PC-9 (cell line): ENCODE measurements at regions not wholly inside any gene's neighbourhood (a gene's known extent, or its start where the extent isn't known, plus 50 kb on each side); places are given as distances from the start of the nearest gene placed in this dataset.

ENCODE experiments used
- BruUV-seq: library from RNA; stranded (reverse); fragments of 400-500 nt; replicated peaks from 2 replicates; lab custom pipeline; 2021; lab: Mats Ljungman, UMichigan
- CTCF ChIA-PET: fragments of 300-600 bp; sonication (Branson Sonifier 250); formaldehyde crosslinking; loops from one replicate; lab custom pipeline; 2022; ENCODE audit warnings: antibody characterized with exemption; lab: Charles Lee
- POLR2A ChIA-PET: fragments of 300-600 bp; sonication (Branson Sonifier 250); formaldehyde crosslinking; loops from one replicate; lab custom pipeline; 2022; ENCODE audit warnings: antibody characterized with exemption; ENCODE audit not compliant: unreplicated experiment; lab: Charles Lee
- DNase-seq, 2 experiments: peaks; one replicate each; pipeline versions ENCODE4 v3.0.0 to v3.0.0-alpha.2; 2015 to 2022; ENCODE audit warnings: mixed read lengths in 1 of 2
- H2AFZ ChIP-seq: fragments of 200-600 bp; sonication (generic); 2 replicates; pipeline ENCODE4 v1.8.1; 2017; ENCODE audit warnings: antibody characterized with exemption
- H3F3A ChIP-seq: fragments of 200-600 bp; sonication (generic); 2 replicates; pipeline ENCODE4 v1.8.1; 2017; ENCODE audit warnings: antibody characterized with exemption, mild to moderate bottlenecking, low read depth; ENCODE audit not compliant: insufficient read depth
- H3K27ac ChIP-seq: fragments of 200-600 bp; sonication (generic); 2 replicates; pipeline ENCODE4 v1.6.1; 2016; ENCODE audit warnings: mixed run types
- H3K27me3 ChIP-seq: fragments of 200-600 bp; sonication (generic); 2 replicates; pipeline ENCODE4 v1.6.1; 2016; ENCODE audit warnings: low read depth, mixed run types; ENCODE audit not compliant: insufficient read depth
- H3K36me3 ChIP-seq: fragments of 200-600 bp; sonication (generic); 2 replicates; pipeline ENCODE4 v1.6.1; 2016; ENCODE audit warnings: low read depth, mixed run types
- H3K4me1 ChIP-seq: fragments of 200-600 bp; sonication (generic); replicated peaks from 2 replicates; pipeline ENCODE4 v1.6.1; 2016; ENCODE audit warnings: mixed run types; ENCODE audit not compliant: insufficient read depth
- H3K4me2 ChIP-seq: fragments of 200-600 bp; sonication (generic); 2 replicates; pipeline ENCODE4 v1.6.1; 2017; ENCODE audit warnings: mixed run types
- H3K4me3 ChIP-seq: fragments of 200-600 bp; sonication (generic); 2 replicates; pipeline ENCODE4 v1.6.1; 2016; ENCODE audit warnings: mixed run types
- H3K79me2 ChIP-seq: fragments of 200-600 bp; sonication (generic); 2 replicates; pipeline ENCODE4 v1.6.1; 2017; ENCODE audit warnings: low read depth, mixed run types
- H3K9me2 ChIP-seq: fragments of 200-600 bp; sonication (generic); 2 replicates; pipeline ENCODE4 v1.8.1; 2017; ENCODE audit warnings: mild to moderate bottlenecking; ENCODE audit not compliant: insufficient read depth
- H3K9me3 ChIP-seq: fragments of 200-600 bp; sonication (generic); 2 replicates; pipeline ENCODE4 v1.8.1; 2016; ENCODE audit warnings: low read depth; ENCODE audit not compliant: insufficient read depth
- H4K20me1 ChIP-seq: fragments of 200-600 bp; sonication (generic); 2 replicates; pipeline ENCODE4 v1.8.1; 2017; ENCODE audit not compliant: insufficient read depth
- CTCF ChIP-seq: fragments of 200-600 bp; sonication (generic); conservative IDR thresholded peaks from 2 replicates; pipeline ENCODE4 v1.6.1; 2017; ENCODE audit warnings: mixed run types, antibody characterized with exemption, mild to moderate bottlenecking, moderate library complexity
- EZH2 ChIP-seq: fragments of 200-600 bp; sonication (generic); IDR thresholded peaks from 2 replicates; pipeline ENCODE4 v1.8.0; 2017; ENCODE audit warnings: antibody characterized with exemption, low read depth
- intact Hi-C: fragments of 100-400 bp; cut with micrococcal nuclease; formaldehyde crosslinking; loops from one replicate; pipeline ENCODE4 v1.10.0; 2022; ENCODE audit not compliant: unreplicated experiment

- CTCF ChIA-PET = no interaction called here
These were observed 308.3 kb downstream of the GXYLT1 start for GRCh38 chr12:41836416-41836815.

GRCh38 chr12:41835556-41835955, 309.1 kb downstream of the GXYLT1 start:
- TF ChIP-seq EZH2 = no peak
- TF ChIP-seq CTCF = no peak
- no peaks in the 10 kb centered on the region for H3K27me3 ChIP-seq
- no peaks in the 10 kb centered on the region for H3K9me3 ChIP-seq
- no peak for DNase-seq
- H3K27ac ChIP-seq = no peak overlapping the region
- no peaks in the 10 kb centered on the region for H3K4me1 ChIP-seq
- H3K36me3 ChIP-seq = no peaks in the 10 kb centered on the region
- no peaks in the 10 kb centered on the region for H3K79me2 ChIP-seq
- H3K9me2 ChIP-seq = no peaks in the 10 kb centered on the region
- H3F3A ChIP-seq = no peaks in the 10 kb centered on the region
- CTCF ChIA-PET = no interaction called here
- POLR2A ChIA-PET = no interaction called here
- no peak overlapping the region for H3K4me2 ChIP-seq
- H4K20me1 ChIP-seq = no peaks in the 10 kb centered on the region
- BruUV-seq = no TSS peak
- no peak overlapping the region for H3K4me3 ChIP-seq
- H2AFZ ChIP-seq = no peak overlapping the region
- intact Hi-C loops = no loop called here

More at GRCh38 chr12:41836416-41836815, 308.3 kb downstream of the GXYLT1 start:
- H2AFZ ChIP-seq = no peak overlapping the region
- H3K9me3 ChIP-seq = no peaks in the 10 kb centered on the region
- intact Hi-C loops = no loop called here
- no peak overlapping the region for H3K27ac ChIP-seq
- H3K4me3 ChIP-seq = no peak overlapping the region
- POLR2A ChIA-PET = no interaction called here
- no peaks in the 10 kb centered on the region for H4K20me1 ChIP-seq
- no TSS peak for BruUV-seq
- no peak overlapping the region for H3K4me2 ChIP-seq
- H3K79me2 ChIP-seq = no peaks in the 10 kb centered on the region
- H3K4me1 ChIP-seq = no peaks in the 10 kb centered on the region
- no peaks in the 10 kb centered on the region for H3K27me3 ChIP-seq
- H3F3A ChIP-seq = no peaks in the 10 kb centered on the region
- H3K9me2 ChIP-seq = no peaks in the 10 kb centered on the region
- no peak for TF ChIP-seq EZH2
- no peak for TF ChIP-seq CTCF
- H3K36me3 ChIP-seq = no peaks in the 10 kb centered on the region
- DNase-seq = no peak

DNA sequence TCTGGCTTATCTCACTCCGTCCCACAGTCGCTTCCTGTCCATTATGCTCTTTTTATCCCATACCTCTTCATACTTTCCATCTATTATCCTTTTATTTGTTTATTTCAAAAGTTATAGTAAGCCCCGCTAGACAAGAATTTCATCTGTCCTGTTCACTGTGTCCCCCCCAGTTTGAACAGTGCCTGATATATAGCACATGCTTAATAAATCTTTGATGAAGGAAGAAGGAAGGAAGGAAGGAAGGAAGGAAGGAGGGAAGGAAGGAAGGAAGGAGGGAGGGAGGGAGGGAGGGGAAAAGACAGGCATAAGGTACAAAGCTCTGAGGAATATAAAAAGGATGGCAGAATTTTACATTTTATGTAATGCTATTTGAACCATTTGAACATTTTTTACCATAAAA, 324.7 kb downstream of the GXYLT1 start:
- H3K27ac ChIP-seq = no peak overlapping the region
- no peak overlapping the region for H2AFZ ChIP-seq
- H3K4me3 ChIP-seq = no peak overlapping the region
- ChIA-PET POLR2A (no interaction called here), CTCF (no interaction called here)
- H3K9me3 ChIP-seq = no peaks in the 10 kb centered on the region
- no peak overlapping the region for H3K4me2 ChIP-seq
- no TSS peak for BruUV-seq
- no peaks in the 10 kb centered on the region for H3K9me2 ChIP-seq
- no peak for TF ChIP-seq EZH2
- no peak for TF ChIP-seq CTCF
- intact Hi-C loops = no loop called here
- H3K36me3 ChIP-seq = no peaks in the 10 kb centered on the region
- H3K79me2 ChIP-seq = no peaks in the 10 kb centered on the region
- no peaks in the 10 kb centered on the region for H4K20me1 ChIP-seq
- H3K27me3 ChIP-seq = no peaks in the 10 kb centered on the region
- H3K4me1 ChIP-seq = no peaks in the 10 kb centered on the region
- DNase-seq = no peak
- no peaks in the 10 kb centered on the region for H3F3A ChIP-seq
